BJ (cell line): ENCODE measurements at regions not wholly inside any gene's neighbourhood (a gene's known extent, or its start where the extent isn't known, plus 50 kb on each side); places are given as distances from the start of the nearest gene placed in this dataset.

ENCODE experiments used
- CTCF ChIA-PET: fragments of 350-600 bp; formaldehyde crosslinking; extraction: SDS; loops from one replicate; lab custom pipeline; 2021; ENCODE audit warnings: antibody characterized with exemption, inconsistent platforms; lab: Yijun Ruan, JAX
- POLR2A ChIA-PET: fragments of 300-600 bp; sonication (Branson Sonifier 250); formaldehyde crosslinking; extraction: SDS; loops from one replicate; lab custom pipeline; 2021; ENCODE audit warnings: antibody characterized with exemption; lab: Charles Lee
- DNase-seq: peaks from one replicate; pipeline ENCODE4 v3.0.0-alpha.2; 2011; ENCODE audit warnings: low read depth
- H3K27me3 ChIP-seq: 2 replicates; pipeline ENCODE4 v1.6.0; 2011; ENCODE audit warnings: low read length; ENCODE audit not compliant: control insufficient read depth, insufficient read depth
- H3K36me3 ChIP-seq: 2 replicates; pipeline ENCODE4 v1.5.1; 2011; ENCODE audit warnings: low read length; ENCODE audit not compliant: control insufficient read depth, insufficient read depth
- H3K4me3 ChIP-seq: 2 replicates; pipeline ENCODE4 v1.5.1; 2011; ENCODE audit warnings: low read depth, mild to moderate bottlenecking, control low read depth, low read length
- CTCF ChIP-seq: IDR thresholded peaks from 2 replicates; pipeline ENCODE4 v1.5.1; 2011; ENCODE audit warnings: low read depth, mild to moderate bottlenecking, control low read depth, inconsistent platforms, low read length, moderate library complexity; ENCODE audit not compliant: insufficient read depth

- TF ChIP-seq CTCF: no peak
- Histone ChIP-seq H3K4me3 (no peak overlapping the region), H3K27me3 (no peaks in the 10 kb centered on the region), H3K36me3 (no peaks in the 10 kb centered on the region)
- ChIA-PET POLR2A (no interaction called here), CTCF (interaction anchor here (0.7 kb wide), 2 partner anchors 9 to 14 kb away, joined by 3 read pairs; no protein-coding TSS in a partner anchor)
- no peak for DNase-seq
Measured at GRCh38 chr13:30816736-30817135, 81.4 kb downstream of the ALOX5AP start.

- H3K36me3 ChIP-seq: no peaks in the 10 kb centered on the region
- no peak for TF ChIP-seq CTCF
- ChIA-PET CTCF (interaction anchor here (1.0 to 1.8 kb wide), 4 partner anchors 10 to 51 kb away, joined by 3 to 5 read pairs (median 4); no protein-coding TSS in a partner anchor), POLR2A (no interaction called here)
- H3K27me3 ChIP-seq: no peaks in the 10 kb centered on the region
- DNase-seq: no peak
- no peak overlapping the region for H3K4me3 ChIP-seq
Measured at GRCh38 chr13:30818323-30818960, 83.1 kb downstream of the ALOX5AP start.

GRCh38 chr13:30819136-30819888, 84.0 kb downstream of the ALOX5AP start:
- Histone ChIP-seq H3K36me3 (no peaks in the 10 kb centered on the region), H3K27me3 (no peaks in the 10 kb centered on the region), H3K4me3 (no peak overlapping the region)
- ChIA-PET POLR2A (interaction anchor here (0.6 kb wide), 1 partner anchor 60 kb away, joined by 9 read pairs; no protein-coding TSS in a partner anchor), CTCF (interaction anchor here (0.7 to 1.8 kb wide), 2 partner anchors 10 to 47 kb away, joined by 3 to 4 read pairs; no protein-coding TSS in a partner anchor)
- no peak for TF ChIP-seq CTCF
- DNase-seq: no peak

GRCh38 chr13:30821421-30821820, 84.7 kb upstream of the MEDAG start:
- CTCF ChIA-PET: interaction anchor here (0.7 kb wide), 1 partner anchor 142 kb away, joined by 3 read pairs; no protein-coding TSS in a partner anchor
- TF ChIP-seq CTCF: no peak
- DNase-seq: no peak
- Histone ChIP-seq H3K36me3 (no peaks in the 10 kb centered on the region), H3K27me3 (no peaks in the 10 kb centered on the region), H3K4me3 (no peak overlapping the region)
- POLR2A ChIA-PET: no interaction called here

GRCh38 chr13:30824651-30825050, 81.4 kb upstream of the MEDAG start:
- POLR2A ChIA-PET: no interaction called here
- DNase-seq: no peak
- H3K36me3 ChIP-seq: no peaks in the 10 kb centered on the region
- CTCF ChIA-PET: no interaction called here
- TF ChIP-seq CTCF: no peak
- no peaks in the 10 kb centered on the region for H3K27me3 ChIP-seq
- no peak overlapping the region for H3K4me3 ChIP-seq
